NCI-H526 treated with DMSO at 0.1 percent for 48 hours (cell line): ENCODE measurements at regions not wholly inside any gene's neighbourhood (a gene's known extent, or its start where the extent isn't known, plus 50 kb on each side); places are given as distances from the start of the nearest gene placed in this dataset.
"Not testable (repeated sequence)": the region's sequence is repeated elsewhere in the genome, so short reads cannot be mapped to it uniquely, and the experiment has no call there.

ENCODE experiments used
- DNase-seq: peaks from one replicate; lab custom pipeline; 2025; lab: John Stamatoyannopoulos, UW

DNA sequence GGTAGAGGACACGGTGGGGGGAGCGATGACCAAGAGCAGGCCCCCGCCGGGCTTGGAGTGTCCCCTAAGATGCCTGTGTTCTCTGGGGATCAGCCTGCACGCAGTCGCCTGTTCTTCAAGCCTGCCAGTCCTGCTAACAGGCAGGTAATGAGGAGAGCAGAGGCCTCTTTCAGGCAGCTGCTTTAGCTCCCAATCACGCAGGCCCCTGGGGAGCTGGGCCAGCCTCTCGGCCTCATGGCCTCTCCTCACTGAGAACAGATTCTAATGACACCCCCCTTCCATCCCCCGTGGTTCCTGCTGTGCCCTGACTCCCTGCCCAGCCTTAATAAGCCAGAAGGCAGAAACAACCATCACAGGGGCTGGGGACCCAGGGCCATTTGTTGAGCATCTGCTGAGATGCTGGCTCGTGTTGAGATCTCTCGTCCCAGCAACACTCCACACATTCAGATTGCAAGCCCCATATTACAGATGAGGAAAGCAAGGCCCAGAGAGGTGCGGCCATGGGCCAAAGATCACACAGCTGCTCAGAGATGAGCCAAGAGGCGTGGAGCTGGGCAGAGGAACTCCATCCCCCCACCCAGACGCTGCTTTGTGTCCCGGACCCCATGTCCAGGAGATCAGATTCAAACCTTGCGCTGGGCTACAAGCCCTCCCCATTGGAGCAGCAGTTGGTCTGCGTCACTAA is 71.6 kb upstream of the CASZ1 start:
- DNase-seq = no peak

DNA sequence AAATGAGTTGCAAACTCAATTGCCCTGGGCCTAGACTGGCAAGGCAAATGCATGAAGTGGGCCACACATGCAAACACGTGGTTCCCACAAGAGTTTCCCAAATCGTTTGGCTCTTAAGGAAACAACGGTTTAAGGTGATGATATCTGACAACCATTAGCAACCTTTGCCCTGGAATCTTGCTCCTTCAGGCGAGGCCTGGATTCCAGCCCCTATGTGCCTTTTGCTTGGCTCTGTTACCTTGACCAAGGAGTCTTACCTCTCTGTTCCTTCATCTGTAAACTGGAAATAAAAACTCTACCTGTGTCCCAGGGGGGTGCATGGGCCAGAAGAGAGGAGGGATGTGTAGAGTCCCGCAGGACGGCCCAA is 72.1 kb upstream of the CASZ1 start:
- DNase-seq = no peak

DNA sequence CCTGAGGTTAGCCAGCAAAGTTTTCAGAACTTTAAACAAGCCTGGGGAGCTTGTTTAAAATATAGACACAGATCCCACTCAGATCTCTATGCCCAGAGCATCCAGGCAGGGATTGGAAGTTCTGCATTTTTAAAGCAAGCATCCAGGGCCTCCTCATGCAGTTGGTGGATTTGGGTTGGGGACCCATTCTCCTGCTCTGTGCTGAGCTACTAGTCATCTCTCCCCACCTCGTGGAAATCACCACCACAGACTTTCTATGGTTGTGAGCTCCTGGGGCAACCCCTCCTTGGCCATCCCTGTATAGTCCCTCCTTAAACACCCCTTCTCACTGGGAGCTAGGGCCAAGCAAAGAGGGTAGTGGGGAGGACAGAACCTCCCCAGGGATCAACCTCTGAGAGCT is 73.5 kb upstream of the CASZ1 start:
- no peak for DNase-seq

DNA sequence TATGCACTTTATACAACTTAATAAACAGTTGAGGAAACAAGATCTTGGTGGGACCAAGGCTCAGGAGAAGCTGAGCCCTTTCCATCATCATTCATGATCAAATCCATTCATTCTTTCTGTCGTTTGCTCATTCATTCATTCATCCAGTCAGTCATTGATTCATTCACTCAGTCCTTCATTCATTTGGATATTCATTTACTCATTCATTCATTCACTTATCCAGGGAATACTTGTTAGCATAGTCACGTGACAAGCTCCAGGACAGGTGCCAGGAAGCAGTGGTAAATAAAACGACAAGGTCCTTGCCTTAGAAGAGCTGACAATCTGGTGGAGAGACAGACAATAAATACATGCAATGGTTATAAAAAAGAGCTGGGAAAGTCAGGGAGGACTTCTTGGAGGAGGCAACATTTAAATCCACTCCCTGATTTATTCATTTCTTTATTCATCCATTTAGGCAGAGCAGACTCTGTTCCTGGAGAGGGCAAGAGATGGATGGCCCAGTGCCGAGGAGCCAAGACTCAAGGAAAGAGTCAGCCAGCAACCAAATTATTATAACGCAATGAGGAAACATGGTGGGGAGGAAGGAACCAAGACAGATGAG is 74.1 kb upstream of the CASZ1 start:
- DNase-seq = no peak

DNA sequence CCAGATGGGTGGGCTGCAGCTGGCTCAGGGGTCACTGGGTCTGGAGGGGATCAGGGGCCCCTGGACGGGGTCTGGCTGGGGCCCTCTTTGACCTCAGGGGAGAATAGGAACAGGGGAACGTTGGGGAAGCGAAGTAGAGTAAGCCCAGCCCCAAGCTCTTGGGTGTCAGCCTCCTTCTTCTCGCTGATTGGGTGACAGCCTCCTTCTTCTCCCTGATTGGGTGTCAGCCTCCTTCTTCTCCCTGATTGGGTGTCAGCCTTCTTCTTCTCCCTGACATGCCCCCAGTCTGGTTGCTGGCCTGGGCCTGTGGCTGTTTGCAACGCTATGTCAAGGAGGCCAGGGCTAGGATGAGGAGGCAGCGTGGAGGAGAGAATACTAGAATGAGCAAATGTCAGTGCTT is 76.7 kb upstream of the CASZ1 start:
- no peak for DNase-seq

DNA sequence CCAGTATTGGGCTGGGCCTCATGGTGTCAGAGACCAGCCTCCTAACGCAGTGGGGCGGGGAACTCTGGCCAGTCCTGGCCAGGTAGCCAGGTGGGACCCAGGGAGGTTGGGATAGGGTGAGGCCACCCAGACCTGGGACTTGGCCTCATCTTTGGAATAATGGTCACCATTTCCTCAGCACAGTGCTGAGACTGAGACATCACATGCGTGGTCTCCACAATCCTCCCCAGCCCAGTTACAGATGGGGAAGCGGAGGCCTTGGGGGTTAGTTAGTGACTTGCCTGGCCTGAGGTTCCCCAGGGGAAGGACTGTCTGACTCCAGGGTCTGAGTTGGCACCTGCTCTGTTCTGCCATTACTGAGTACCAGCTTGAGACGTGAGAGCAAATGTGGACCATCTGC is 77.9 kb upstream of the CASZ1 start:
- DNase-seq = no peak

DNA sequence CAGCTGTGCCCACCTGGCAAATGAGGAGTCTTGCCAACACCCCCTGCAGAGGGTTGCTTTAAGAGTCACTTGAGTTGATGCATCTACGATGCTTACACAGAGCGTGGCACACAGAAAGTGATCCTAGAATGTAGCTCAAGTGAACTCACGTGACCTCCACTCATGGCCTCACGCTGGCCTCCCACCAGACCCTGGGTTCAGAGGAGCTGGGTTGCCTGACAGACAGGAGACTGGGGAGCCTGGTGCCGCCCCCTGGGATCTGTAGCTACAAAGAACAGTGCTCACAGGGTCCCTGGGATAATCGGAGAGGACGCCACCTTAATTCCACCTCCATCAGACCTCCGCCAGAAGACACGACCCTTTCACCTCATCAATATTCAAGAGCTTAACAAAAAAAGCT is 81.4 kb upstream of the CASZ1 start:
- DNase-seq = no peak

DNA sequence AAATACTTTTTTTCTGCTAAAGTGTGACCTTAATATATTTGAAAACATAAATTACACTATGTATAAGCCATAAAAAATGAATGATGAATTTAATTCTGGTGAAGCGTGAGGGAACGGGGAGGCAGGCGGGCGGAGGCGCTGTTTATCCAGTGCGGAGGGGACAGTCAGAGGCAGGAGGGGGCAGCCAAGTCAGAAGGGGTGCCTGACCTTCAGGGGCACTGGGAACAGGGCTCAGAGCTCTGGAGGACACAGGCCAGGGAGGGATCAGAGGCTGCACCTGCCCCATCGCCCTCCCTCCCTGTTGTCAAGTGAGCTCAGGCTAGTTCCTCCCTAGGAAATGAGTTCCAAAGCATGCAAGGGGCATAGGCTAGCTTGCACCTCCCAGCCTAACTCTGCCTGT is 82.0 kb upstream of the CASZ1 start:
- DNase-seq = no peak

DNA sequence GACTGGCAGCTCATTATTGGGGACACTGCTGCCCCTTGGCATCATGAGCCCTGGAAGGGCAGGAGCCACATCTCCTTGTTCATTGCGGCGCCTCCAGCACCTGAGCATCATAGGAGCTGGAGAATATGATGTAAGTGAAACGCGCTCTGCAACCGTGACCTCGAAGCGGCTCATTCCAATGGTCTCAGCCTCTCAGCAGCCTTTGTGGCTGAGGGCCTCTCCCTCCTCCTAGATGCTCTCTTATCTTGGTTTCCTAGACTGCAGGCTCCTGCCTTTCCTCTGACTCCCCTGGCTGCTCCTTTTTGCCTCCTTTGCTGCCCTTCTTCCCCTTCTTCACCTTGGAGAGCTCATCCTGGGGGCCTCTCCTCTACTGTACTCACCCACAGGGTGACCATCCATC is 83.6 kb upstream of the CASZ1 start:
- no peak for DNase-seq

DNA sequence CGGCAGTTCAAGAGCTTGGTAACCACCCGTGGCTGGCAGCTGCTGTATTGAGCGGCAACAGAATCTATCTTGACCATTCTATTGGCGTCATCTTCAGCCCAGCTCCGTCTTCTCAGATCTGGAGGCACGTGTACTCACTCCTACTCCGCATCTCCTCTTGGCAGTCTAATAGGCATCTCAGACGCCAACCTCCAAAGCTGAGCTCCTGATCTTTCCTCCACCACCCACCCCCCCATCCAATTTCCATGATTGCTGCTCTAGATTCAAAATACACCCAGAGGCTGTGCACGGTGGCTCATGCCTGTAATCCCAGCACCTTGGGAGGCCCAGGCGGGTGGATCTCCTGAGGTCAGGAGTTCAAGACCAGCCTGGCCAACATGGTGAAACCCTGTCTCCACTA is 84.6 kb upstream of the CASZ1 start:
- no peak for DNase-seq

DNA sequence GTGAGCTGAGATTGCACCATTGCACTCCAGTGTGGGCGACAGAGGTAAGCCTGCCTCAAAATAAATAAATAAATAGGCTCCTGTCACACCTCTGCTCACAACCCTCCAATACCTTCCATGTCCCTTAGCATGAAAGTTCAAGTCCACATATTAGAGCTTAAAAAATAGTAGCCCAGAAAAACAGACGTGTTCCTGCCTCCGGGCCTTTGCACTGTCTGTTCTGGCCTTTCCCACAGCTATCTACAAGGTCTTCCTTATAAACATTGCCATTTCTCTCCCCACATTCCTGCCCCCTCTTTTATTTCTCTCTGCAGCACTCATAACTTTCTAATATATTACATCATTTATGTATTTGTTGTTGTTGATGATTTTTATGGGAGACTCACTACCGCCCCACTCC is 85.6 kb upstream of the CASZ1 start:
- no peak for DNase-seq

DNA sequence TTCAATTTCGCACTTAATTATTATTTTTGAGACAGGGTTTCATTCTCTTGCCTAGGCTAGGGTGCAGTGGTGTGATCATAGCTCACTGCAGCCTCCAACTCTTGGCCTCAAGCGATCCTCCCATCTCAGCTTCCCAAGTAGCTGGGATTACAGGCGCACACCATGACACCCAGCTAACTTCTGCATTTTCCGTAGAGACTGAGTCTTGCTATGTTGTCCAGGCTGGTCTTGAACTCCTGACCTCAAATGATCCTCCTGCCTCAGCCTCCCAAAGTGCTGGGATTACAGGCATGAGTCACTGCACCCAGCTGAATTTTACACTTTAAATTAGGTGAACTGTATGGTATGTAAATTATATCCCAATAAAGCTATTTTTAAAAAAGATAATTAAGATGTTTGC is 90.6 kb upstream of the CASZ1 start:
- not testable (repeated sequence) for DNase-seq

DNA sequence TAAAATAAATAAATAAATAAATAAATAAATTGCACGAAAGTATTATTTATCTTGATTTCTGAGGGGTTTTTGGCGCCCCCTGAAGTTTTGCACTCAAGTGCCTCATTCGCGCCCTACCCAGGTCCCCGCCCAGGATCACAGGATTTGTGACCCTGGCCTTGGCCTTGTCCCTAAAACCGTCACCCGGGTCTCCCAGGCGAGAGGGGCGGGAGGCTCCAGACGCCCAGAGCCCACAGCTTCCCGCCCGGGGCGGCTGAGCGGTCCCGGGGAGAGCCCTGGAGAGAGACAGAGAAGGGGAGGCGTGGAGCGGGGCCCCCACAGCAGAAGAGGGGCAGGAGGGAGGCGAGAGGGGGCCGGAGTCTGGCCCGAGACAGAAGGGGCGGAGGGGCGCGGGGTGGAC is 91.8 kb upstream of the CASZ1 start:
- DNase-seq = no peak

DNA sequence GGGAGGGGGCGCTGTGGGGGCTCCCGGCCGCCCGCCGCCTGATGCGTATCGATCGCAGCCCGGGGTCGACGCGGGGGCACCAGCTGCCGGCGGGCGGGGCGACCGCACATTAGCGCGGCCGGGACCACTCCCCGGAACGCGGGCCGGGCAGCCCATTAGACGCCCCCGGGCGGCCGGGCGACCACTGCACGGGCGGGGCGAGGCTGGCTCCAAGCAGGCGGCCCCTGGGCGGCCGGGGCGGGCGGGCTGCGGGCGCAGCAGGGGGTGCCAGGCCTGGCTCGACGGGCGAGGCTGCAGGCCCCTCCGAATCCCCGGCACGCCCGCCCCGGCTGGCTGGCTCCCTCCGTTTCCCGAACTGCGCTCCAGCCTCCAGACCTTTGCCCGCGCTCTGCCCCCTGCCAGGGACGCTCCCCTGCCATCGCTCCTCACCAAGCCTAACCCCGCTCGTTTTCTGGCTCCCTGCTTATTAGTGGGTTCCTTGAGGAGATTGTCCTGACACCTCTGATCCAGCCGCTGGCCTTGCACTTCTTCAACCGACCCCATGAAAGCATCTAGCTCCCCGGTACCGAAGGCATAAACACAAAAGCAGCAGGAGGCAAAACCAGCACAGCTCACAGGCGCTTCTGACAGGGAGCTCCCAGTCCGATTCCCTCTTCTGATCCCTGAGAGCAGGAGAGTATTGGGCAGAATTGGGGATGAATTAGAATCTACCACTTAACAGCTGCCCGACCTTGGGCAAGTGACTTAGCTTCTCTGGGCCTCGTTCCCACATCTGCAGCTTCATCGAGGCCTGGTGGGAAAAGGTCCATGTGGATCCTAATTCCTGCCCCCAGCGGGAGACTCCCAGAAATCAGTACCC is 92.6 kb upstream of the CASZ1 start:
- no peak for DNase-seq

DNA sequence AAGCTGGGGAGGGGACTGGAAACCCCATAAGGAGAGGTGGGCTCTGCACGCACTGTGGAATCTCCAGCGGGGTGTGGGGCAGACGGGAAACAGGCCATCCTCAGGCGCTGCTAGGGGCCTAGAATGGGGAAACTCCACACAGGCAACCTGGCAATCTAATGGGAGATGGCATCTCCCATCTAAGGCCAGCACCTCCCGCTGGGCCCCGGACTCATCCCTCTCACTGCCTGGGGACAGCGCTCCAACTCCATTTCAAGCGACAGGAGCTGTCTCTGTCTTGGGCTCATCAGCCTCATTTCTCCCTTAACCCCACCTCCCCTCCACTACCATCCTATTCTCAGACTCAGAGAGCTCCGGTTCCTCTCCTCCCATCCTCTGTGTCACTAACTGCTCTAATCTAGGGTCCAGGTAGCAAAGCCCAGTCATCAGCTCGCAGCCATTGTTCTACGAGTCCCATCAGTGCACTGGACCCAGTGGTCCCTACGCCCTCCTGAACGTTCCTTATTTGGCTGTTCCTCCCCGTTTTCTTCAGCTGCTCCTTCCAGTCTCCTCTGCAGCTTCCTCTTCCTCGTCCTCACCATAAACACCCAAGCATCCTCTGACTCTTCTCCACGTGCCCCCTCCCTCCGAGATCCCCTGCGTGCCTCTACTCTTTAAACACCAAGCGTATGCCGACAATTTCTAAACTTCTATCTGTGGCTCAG is 93.4 kb upstream of the CASZ1 start:
- DNase-seq = no peak

DNA sequence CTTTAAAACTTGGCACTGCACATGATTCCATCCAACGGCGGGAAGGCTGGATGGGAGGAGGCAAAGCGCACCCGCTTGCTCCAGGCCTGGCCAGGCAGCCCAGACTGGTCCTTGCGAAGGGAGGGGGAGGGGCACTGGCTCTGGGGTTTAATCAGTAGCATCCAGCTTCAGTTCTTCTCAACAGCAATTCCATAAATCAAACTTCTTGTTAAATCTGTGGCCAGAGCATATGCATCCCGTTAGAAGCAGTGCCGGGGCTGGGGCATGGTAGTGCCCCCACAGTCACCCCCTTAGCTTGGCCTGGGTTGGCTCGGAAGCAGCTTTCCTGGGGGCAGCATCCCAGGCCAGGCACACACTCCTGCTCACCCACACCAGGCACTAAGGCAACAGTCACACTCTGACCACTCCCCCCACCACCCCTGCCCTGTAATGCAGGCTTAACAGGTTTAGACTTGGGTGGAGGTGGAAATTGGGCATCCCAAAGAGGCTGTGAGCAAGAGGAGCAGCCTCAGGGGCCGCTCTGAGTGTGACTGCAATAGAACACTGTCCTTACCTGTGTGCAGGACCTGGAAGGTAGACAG is 94.1 kb upstream of the CASZ1 start:
- no peak for DNase-seq

DNA sequence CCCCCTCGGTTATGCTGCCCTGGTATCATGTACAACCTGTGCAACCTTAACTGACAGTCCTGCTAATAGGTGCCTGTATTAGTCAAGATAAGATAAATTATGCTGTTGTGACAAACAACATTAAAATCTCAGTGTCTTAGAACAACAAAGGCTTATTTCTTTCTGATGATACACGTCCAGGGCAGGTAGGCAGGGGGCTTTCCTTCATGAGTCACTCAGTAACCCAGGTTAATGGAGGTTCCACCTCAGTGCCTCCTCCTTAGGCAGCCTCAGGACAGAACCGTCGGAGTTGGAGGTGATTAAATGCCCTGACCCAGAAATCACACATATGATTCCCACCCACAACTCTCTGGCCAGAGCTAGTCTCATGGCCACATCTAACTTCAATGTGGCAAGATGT is 94.6 kb upstream of the CASZ1 start:
- no peak for DNase-seq

DNA sequence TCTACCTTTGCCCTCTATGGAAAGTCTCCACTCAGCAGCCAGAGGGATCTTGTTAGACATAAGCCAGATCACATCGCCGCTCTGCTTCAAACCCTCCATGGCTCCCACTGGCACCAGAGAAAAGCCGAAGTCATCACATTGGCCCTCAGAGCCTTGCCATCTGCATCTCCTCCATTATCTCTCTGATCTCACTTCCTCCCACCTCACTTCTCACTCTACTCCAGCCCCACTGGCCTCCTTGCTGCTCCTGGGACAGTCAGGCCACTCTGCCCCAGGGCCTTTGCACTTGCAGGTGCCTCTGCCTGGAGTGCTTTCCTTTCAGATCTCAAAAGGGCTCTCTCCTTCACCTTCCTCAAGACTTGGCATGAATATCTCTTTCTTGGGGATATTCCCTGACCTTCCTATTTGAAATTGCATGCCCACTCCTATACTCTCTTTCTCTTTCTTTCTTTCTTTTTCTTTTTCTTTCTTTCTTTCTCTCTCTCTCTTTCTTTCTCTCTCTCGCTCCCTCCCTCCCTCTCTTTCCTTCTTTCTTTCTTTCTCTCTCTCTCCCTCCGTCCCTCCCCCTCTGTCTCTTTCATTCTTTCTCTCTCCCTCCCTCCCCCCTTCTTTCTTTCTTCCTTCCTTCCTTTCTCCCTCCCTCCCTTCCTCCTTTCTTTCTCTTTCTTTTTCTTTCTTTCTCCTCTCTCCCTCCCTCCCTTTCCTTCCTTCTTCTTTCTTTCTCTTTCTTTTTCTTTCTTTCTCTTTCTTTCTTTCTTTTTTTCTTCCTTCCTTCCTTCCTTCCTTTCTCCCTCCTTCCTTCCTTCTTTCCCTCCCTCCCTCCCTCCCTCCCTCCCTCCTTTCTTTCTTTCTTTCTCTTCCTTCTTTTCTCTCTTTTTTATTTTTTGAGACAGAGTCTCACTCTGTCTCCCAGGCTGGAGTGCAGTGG is 96.0 kb upstream of the CASZ1 start:
- DNase-seq = no peak

DNA sequence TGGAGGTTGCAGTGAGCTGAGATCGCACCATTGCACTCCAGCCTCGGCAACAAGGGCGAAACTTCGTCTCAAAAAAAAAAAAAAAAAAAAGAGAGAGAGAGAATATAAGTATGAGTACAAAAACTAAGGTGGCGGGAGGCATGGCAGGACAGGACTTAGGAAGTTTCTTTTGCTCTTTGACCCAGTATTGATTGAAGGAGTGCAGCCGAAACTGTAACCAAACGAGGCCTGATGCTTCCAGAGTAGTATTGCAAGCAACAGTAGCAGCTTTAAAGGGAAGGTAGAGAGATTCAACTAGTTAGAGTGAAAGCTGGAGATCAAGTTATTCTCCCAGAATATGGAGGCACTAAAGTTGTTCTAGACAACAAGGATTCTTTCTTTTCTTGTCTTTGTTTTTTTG is 99.2 kb upstream of the CASZ1 start:
- no peak for DNase-seq

DNA sequence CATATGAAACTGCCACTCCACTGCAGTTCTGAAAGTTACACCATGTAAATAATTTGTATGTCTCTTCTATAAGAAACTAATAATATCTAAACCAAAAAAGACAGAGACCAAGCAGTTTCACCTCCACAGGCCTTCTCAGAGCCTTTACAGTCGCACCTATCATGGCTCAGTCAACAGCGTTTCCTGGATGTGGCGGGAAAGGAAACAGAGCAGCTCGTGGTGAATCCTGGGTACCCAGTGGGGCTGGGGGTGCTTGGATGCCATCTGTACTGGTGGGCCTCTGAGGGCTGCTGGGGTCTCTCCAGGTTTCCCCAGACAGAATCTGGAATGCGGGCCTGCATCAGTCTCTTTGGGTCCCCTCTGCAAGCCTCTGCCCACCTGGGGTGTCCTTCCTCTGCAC is 100.2 kb upstream of the CASZ1 start:
- no peak for DNase-seq

DNA sequence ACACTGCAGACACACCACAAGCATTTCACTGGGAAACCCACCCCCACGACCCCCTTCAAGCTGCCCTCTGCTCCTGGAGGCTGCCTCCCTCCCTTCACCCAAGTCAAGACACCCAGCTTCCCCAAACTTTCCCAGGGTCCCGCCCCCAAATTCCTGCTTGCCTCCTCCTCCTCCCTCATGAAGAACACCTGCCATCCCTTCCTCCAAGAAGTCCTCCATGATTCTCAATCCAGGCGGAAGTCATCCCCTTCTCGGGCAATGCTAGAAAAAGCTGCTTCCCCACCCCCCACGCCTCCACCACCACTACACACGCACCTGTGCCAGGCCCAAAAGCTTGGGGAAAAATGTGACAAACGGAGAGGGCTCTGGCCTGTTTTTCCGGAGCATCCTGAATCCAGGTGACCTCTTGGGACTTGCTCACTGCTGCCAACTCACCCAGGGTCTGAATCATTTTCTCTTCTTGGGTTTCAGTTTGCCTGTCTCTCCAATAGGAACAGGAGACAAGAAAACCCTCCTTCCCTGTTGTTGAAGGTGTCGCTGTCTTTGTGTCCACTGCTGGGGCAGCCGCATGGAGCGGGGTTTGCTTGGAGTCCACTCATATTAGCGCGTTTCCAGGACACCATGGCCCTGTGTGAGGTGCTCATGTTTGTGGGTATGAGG is 101.0 kb upstream of the CASZ1 start:
- DNase-seq = no peak
